ENCODE measurements at regions not wholly inside any gene's neighbourhood (a gene's known extent, or its start where the extent isn't known, plus 50 kb on each side); places are given as distances from the start of the nearest gene placed in this dataset.

DNA sequence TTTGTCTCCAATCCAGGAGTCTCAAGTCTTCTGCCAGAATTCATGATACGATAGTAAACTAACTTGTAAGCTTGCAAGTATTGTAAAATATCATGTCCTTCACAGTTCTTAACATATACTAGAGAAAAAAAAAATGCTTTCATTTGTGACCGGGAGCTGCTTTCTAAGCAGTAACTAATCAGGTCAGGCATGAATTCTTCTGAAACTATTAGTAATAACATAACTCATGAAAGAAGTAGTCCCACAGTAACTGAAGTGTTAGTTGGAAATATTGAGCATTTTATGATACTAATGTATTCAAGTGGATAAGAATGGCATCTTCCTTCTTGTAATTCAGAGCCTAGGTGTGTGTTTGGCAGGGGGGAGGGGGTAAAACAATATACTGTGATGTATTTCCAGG is 665.6 kb downstream of the DNAJB9 start (continued):
- TF ChIP-seq CSDC2 (CRISPR knock-in tag; IDR thresholded peaks at IDR 0.05) (no peak), SNAI2 (CRISPR knock-in tag; IDR thresholded peaks at IDR 0.05) (no peak)

GRCh38 chr7:109246330-109247077 is 676.8 kb downstream of the DNAJB9 start:
- no peak for ATAC-seq
- TF ChIP-seq SNAI2 (CRISPR knock-in tag; IDR thresholded peaks at IDR 0.05) (no peak), PPARA (CRISPR knock-in tag; IDR thresholded peaks at IDR 0.05; ENCODE audit: borderline replicate concordance) (no peak), TCF4 (CRISPR knock-in tag; IDR thresholded peaks at IDR 0.05; ENCODE audit: borderline replicate concordance) (no peak), CSDC2 (CRISPR knock-in tag; IDR thresholded peaks at IDR 0.05) (no peak), TOX (CRISPR knock-in tag; IDR thresholded peaks at IDR 0.05; ENCODE audit: borderline replicate concordance) (no peak), ZNF70 (CRISPR knock-in tag; IDR thresholded peaks at IDR 0.05) (no peak), ZNF565 (CRISPR knock-in tag; conservative IDR thresholded peaks at IDR 0.05; ENCODE audit: low read depth) (no peak), ZNF8 (CRISPR knock-in tag; IDR thresholded peaks at IDR 0.05) (no peak), ISL1 (CRISPR knock-in tag; IDR thresholded peaks at IDR 0.05) (no peak), ZFP30 (CRISPR knock-in tag; IDR thresholded peaks at IDR 0.05) (no peak), ESRRG (CRISPR knock-in tag; IDR thresholded peaks at IDR 0.05) (no peak), ZC3H10 (CRISPR knock-in tag; IDR thresholded peaks at IDR 0.05) (no peak), ZFP3 (CRISPR knock-in tag; IDR thresholded peaks at IDR 0.05) (no peak), ARNTL (CRISPR knock-in tag; IDR thresholded peaks at IDR 0.05; ENCODE audit: borderline replicate concordance, low read depth) (no peak)
- TF ChIP-seq, protein P1, sequence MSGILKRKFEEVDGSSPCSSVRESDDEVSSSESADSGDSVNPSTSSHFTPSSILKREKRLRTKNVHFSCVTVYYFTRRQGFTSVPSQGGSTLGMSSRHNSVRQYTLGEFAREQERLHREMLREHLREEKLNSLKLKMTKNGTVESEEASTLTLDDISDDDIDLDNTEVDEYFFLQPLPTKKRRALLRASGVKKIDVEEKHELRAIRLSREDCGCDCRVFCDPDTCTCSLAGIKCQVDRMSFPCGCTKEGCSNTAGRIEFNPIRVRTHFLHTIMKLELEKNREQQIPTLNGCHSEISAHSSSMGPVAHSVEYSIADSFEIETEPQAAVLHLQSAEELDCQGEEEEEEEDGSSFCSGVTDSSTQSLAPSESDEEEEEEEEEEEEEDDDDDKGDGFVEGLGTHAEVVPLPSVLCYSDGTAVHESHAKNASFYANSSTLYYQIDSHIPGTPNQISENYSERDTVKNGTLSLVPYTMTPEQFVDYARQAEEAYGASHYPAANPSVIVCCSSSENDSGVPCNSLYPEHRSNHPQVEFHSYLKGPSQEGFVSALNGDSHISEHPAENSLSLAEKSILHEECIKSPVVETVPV (CRISPR knock-in tag; IDR thresholded peaks at IDR 0.05), result no peak
- TF ChIP-seq, protein P2, sequence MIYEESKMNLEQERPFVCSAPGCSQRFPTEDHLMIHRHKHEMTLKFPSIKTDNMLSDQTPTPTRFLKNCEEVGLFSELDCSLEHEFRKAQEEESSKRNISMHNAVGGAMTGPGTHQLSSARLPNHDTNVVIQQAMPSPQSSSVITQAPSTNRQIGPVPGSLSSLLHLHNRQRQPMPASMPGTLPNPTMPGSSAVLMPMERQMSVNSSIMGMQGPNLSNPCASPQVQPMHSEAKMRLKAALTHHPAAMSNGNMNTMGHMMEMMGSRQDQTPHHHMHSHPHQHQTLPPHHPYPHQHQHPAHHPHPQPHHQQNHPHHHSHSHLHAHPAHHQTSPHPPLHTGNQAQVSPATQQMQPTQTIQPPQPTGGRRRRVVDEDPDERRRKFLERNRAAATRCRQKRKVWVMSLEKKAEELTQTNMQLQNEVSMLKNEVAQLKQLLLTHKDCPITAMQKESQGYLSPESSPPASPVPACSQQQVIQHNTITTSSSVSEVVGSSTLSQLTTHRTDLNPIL (CRISPR knock-in tag; IDR thresholded peaks at IDR 0.05; ENCODE audit: low read depth), result no peak
- TF ChIP-seq, protein P3, sequence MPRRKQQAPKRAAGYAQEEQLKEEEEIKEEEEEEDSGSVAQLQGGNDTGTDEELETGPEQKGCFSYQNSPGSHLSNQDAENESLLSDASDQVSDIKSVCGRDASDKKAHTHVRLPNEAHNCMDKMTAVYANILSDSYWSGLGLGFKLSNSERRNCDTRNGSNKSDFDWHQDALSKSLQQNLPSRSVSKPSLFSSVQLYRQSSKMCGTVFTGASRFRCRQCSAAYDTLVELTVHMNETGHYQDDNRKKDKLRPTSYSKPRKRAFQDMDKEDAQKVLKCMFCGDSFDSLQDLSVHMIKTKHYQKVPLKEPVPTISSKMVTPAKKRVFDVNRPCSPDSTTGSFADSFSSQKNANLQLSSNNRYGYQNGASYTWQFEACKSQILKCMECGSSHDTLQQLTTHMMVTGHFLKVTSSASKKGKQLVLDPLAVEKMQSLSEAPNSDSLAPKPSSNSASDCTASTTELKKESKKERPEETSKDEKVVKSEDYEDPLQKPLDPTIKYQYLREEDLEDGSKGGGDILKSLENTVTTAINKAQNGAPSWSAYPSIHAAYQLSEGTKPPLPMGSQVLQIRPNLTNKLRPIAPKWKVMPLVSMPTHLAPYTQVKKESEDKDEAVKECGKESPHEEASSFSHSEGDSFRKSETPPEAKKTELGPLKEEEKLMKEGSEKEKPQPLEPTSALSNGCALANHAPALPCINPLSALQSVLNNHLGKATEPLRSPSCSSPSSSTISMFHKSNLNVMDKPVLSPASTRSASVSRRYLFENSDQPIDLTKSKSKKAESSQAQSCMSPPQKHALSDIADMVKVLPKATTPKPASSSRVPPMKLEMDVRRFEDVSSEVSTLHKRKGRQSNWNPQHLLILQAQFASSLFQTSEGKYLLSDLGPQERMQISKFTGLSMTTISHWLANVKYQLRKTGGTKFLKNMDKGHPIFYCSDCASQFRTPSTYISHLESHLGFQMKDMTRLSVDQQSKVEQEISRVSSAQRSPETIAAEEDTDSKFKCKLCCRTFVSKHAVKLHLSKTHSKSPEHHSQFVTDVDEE (CRISPR knock-in tag; IDR thresholded peaks at IDR 0.05), result no peak
- TF ChIP-seq, protein P4, sequence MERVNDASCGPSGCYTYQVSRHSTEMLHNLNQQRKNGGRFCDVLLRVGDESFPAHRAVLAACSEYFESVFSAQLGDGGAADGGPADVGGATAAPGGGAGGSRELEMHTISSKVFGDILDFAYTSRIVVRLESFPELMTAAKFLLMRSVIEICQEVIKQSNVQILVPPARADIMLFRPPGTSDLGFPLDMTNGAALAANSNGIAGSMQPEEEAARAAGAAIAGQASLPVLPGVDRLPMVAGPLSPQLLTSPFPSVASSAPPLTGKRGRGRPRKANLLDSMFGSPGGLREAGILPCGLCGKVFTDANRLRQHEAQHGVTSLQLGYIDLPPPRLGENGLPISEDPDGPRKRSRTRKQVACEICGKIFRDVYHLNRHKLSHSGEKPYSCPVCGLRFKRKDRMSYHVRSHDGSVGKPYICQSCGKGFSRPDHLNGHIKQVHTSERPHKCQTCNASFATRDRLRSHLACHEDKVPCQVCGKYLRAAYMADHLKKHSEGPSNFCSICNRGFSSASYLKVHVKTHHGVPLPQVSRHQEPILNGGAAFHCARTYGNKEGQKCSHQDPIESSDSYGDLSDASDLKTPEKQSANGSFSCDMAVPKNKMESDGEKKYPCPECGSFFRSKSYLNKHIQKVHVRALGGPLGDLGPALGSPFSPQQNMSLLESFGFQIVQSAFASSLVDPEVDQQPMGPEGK (CRISPR knock-in tag; IDR thresholded peaks at IDR 0.05; ENCODE audit: borderline replicate concordance), result no peak

GRCh38 chr7:109256762-109257560 is 687.3 kb downstream of the DNAJB9 start:
- TF ChIP-seq, protein P3 (CRISPR knock-in tag; IDR thresholded peaks at IDR 0.05), result no peak
- TF ChIP-seq ARNTL (CRISPR knock-in tag; IDR thresholded peaks at IDR 0.05; ENCODE audit: borderline replicate concordance, low read depth) (no peak), TOX (CRISPR knock-in tag; IDR thresholded peaks at IDR 0.05; ENCODE audit: borderline replicate concordance) (no peak)
- TF ChIP-seq, protein P2 (CRISPR knock-in tag; IDR thresholded peaks at IDR 0.05; ENCODE audit: low read depth), result no peak
- no peak for ATAC-seq

Measured in SK-N-SH treated with all-trans-retinoic acid at 6 μM for 48 hours (cell line).